Anterior cingulate cortex (tissue), 58 donors: ENCODE measurements at regions not wholly inside any gene's neighbourhood (a gene's known extent, or its start where the extent isn't known, plus 50 kb on each side); places are given as distances from the start of the nearest gene placed in this dataset.
"Not testable (repeated sequence)": the region's sequence is repeated elsewhere in the genome, so short reads cannot be mapped to it uniquely, and the experiment has no call there.

ENCODE experiments used
- DNase-seq, 58 donors: peaks; one replicate each; lab custom pipeline; 2025; lab: John Stamatoyannopoulos, UW

DNA sequence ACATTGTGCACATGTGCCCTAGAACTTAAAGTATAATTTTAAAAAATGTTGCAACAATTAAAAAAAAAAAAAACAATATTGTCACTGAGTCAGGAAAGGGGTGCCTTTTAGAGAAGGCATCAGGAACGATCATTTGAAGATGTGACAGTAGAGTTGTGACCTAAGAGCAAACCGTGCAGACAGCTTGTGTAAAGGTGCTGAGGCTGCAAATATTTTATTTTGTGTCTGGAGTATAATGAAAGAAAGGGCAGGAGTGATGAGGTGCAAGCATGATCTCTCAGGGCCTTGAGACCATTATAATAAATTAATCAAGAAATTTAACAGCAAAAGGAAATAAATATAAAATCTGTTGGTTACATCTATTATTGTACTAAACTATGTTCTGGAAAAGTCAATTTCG is 1219.7 kb downstream of the OLFM4 start:
- DNase-seq: no peak

DNA sequence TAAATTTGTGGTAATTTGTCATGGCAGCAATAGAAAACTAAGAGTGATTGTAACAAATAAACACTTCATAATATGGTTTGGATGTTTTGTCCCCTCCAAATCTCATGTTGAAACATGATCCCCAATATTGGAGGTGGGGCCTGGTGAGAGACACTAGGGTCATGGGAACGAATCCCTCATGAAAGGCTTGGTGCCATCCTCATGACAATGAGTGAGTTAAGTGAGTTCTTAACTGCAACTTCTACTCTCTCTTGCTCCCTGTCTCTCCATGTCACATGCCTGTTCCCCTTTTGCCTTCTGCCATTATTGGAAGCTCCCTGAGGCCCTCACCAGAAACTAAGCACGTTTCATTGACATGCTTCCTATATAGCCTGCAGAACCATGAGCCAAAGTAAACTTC is 1233.2 kb downstream of the OLFM4 start:
- no peak for DNase-seq

- DNase-seq: no peak
These were observed 1235.3 kb downstream of the OLFM4 start for GRCh38 chr13:54263868-54264267.

GRCh38 chr13:54267253-54267668 is 1238.6 kb downstream of the OLFM4 start:
- DNase-seq: not testable (repeated sequence)

GRCh38 chr13:54268013-54268695 is 1239.5 kb downstream of the OLFM4 start:
- not testable (repeated sequence) for DNase-seq

DNA sequence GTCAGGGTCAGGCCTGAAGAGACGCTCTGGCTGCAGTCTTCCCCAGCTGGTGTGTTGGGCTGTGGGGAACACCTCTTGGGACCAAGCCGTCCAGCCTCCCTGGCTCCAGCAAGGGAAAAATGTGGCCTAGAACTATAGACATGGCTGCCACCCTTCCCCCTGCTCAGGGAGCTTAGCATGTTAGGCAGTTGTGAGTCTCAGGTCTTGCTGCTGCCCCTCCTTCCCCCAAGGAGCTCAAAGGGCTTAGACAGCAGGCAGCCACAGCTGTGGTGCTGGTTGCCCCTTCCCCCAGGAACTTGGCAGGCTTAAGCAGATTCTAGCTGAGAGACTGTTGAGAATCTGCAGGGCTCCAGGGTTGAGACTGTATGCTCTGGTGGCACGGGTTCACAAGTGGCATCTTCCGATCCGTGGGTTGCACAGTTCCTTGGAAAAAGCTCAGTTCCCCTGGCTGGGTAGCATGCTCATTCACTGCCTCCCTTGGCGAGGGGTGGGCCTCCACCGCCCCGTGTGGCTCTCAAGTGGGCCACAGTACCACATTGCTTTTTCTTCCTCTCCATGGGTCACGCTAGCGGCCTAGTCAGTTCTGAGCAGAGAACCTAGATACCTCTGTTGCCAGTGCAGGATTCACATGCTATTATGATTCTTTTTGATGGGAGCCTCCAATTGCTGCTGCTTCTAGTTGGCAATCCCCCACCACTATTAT is 1258.6 kb downstream of the OLFM4 start:
- DNase-seq: no peak

DNA sequence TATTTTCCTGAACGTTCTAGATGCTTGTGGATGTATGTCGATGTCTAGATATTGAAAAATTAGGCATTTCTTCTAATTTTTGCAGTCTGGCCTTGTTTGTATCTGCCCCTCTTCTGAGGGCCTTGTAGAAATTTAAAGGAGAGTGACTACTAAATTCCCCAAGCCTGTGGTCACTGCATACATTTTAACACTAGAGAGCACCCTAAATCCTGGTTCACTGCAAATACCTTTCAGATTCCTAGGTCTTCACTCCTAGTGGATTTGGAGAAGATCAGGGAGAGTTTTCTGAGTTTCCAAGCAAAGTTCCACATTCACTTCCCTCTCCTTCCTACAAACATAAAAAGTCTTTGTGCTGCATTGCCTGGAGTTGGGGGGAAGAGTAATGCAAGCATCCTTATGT is 1272.5 kb downstream of the OLFM4 start:
- no peak for DNase-seq

DNA sequence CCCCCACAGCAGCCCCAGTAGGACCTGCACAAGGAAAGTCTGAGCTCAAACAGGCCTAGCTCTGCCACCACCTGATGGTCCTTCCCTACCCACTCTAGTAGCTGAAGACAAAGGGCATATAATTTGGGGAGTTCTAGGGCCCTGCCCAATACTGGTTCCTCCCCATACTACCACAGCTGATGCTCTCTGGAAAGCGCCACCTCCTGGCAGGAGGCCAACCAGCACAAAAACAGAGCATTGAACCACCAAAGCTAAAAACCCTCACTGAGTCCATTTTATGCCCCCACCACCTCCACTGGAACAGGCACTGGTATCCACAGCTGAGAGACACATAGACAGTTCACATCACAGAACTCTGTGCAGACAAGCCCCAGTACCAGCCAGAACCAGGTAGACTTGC is 1276.8 kb downstream of the OLFM4 start:
- DNase-seq: no peak

GRCh38 chr13:54312885-54313284 is 1284.3 kb downstream of the OLFM4 start:
- DNase-seq: no peak

GRCh38 chr13:54317722-54318121 is 1289.1 kb downstream of the OLFM4 start:
- DNase-seq: no peak

GRCh38 chr13:54337540-54337939 is 1308.9 kb downstream of the OLFM4 start:
- DNase-seq: peak in 1 of 58 donors; percentile 1

- peak in 3 of 58 donors; percentile 0 to 4 (median 1) for DNase-seq
These were observed 1318.9 kb downstream of the OLFM4 start for GRCh38 chr13:54347531-54347930.

DNA sequence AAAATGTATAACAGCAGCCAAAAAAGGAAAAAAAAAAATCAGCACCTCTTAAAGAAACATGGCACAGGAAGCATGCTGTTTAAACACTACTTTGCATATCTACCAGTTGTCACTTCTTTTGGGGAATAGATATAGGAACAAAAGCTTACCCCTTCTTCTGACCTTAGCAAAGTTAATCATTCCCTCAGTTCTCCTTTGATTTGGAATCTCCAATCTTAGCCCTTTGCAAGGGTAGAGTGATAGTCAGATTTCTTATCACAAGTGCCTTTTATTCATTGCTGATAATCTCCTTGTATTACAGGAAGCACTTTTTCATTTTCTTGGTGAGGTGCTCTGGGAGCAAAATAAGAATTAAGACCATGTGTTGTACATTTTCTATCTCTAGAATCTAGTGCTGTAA is 1327.6 kb downstream of the OLFM4 start:
- DNase-seq: no peak

GRCh38 chr13:54356849-54357248 is 1328.2 kb downstream of the OLFM4 start:
- DNase-seq: no peak

DNA sequence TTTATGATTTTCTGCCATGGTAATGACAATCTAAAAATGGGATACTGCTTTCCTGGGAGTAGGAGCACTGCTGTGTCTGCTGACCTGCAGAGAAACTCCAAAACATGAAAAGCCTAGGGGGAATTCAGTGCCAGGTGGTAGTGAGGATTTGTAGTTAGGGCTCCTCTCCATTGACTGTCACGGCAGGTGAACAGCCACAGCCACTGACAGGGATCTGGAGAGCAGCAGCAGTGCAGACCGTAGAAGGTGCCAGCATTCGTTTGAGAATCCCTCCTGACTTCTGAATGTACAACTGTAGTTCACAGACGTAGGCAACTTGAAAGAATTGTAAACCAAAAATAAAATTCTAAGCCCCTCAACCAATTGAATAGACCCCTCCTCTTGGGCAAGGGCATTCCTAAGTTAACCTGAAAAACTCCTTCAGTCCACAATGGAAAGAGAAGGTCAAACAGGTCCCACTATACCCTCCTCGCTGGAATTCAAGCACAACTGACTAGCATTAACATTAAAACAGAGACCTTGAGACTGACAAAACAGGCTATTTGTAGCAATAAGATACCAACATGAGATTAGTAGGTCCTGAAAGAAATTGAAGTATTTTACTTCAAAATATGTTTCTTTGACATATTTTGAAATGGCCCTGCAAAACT is 1328.8 kb downstream of the OLFM4 start:
- no peak for DNase-seq

DNA sequence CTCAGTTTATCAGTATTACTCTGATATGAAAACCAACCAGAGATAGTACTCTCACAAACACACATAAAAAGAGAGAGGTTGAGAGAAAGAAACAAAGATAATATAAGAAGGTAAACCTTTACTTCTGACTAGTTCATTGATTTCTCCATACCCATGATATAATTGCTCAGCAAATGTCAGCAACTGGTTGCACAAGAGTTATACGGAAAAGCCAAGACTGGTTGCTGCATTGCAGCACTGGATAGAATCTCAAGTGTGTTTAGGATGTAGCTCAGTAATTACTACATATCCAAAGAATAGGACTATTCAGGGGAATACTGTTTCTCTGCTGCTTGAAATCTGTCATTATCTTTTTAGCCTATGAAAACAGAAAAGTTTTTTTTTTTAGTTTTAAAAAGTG is 1332.8 kb downstream of the OLFM4 start:
- DNase-seq: no peak

DNA sequence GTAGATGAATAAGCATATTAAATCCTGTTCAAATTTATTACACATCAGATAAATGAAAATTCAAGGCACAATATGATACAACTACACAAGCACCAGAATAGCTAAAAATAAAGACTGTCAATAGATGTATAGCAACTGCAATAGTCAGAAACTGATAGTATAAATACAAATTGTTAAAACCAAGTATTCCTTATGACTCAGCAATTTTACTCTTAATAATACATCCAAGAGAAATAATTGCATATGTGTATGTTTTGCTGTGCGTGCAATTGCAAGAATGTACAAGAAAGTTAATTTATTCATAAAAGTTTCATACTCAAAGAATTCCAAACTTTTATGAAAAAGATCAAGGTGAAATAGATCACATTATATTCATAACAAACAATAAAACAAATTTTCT is 1338.1 kb downstream of the OLFM4 start:
- no peak for DNase-seq

DNA sequence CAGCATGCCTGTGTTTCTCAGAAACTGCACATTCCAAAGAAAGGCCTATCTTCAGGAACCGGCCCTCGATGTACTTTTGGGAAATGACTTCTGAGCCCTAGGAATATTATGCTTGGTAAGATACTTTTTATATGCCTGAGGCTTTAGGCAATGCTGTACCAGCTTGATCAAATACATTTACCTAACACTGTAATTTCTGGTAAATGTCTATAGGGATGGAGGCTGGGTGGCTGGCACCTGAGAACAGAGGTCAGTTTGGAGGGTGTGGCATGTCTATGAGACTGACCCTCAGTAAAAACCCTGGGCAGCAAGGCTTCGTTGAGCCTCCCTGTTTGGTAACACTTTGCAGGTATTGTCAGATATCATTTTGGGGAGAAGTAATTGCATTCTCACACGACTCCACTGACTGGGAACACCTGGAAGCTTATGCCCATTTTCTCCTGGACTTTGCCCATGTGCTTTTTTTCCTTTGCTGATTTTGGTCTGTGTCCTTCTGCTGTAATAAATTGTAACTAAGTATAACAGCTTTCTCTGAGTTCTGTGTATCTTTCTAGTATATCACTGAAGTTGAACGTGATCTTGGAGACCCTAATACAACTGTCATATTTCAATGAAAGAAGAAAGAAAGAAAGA is 1339.1 kb downstream of the OLFM4 start:
- DNase-seq: no peak

GRCh38 chr13:54368387-54368786 is 1339.8 kb downstream of the OLFM4 start:
- DNase-seq: no peak

- DNase-seq: no peak
These were observed 1344.6 kb downstream of the OLFM4 start for GRCh38 chr13:54373211-54373610.

DNA sequence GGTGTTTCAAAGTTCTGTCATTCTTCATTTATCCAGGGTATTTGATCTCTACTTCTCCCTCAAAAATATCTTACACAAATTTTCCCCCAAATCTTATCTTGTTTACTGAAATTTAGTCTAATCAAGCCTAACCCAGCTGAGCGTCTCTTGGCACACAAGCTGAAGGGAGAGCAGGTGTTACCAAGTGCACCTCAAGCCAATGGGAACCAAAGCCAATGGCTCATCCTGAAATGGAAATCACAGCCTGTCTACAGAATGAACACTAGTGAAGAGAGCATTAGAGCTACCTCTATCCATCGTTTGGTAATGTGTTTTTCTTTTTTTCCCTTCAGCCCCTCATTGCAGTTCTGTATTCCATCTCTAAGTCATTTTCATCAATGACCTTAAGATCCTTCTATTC is 1350.8 kb downstream of the OLFM4 start:
- no peak for DNase-seq
